ENCODE measurements at regions not wholly inside any gene's neighbourhood (a gene's known extent, or its start where the extent isn't known, plus 50 kb on each side); places are given as distances from the start of the nearest gene placed in this dataset.
A peak's percentile ranks its signal among the peaks of the same experiment; 100 is the strongest.

GRCh38 chr2:208937521-208937920 lies 486.3 kb upstream of the MAP2 start:
- Histone ChIP-seq H3F3A (ENCODE audit: control insufficient read depth, insufficient read depth) (no peaks in the 10 kb centered on the region), H3K27me3 (ENCODE audit: control insufficient read depth, low read length) (no peaks in the 10 kb centered on the region), H4K20me1 (ENCODE audit: control insufficient read depth, insufficient read depth, low read depth, low read length) (no peaks in the 10 kb centered on the region), H3K27ac (ENCODE audit: low read depth, low read length) (no peak overlapping the region), H3K4me1 (ENCODE audit: control insufficient read depth, low read length) (peaks cover 11% of the 10 kb centered on the region), H3K79me2 (ENCODE audit: control insufficient read depth, low read length) (no peaks in the 10 kb centered on the region), H3K9me3 (ENCODE audit: control insufficient read depth, insufficient read depth, low read length) (no peaks in the 10 kb centered on the region), H3K4me2 (ENCODE audit: low read length) (peak overlapping the region; percentile 37; the same call in 1 of the 2 replicates), H3K9me2 (replicated peaks; ENCODE audit: control insufficient read depth, low read length) (no peaks in the 10 kb centered on the region), H3K36me3 (ENCODE audit: control insufficient read depth, low read length) (no peaks in the 10 kb centered on the region), H3K4me3 (ENCODE audit: low read length) (no peak overlapping the region)
- TF ChIP-seq CTCF (IDR thresholded peaks at IDR 0.05; ENCODE audit: low read depth, low read length, poor library complexity, severe bottlenecking) = no peak
- TF ChIP-seq EZH2phosphoT487 (IDR thresholded peaks at IDR 0.05; ENCODE audit: borderline replicate concordance, low read length) = no peak

- H3K9me2 ChIP-seq (replicated peaks; ENCODE audit: control insufficient read depth, low read length) = no peaks in the 10 kb centered on the region
- H3K36me3 ChIP-seq (ENCODE audit: control insufficient read depth, low read length) = no peaks in the 10 kb centered on the region
- H3K27ac ChIP-seq (ENCODE audit: low read depth, low read length) = no peak overlapping the region
- no peaks in the 10 kb centered on the region for H3K27me3 ChIP-seq (ENCODE audit: control insufficient read depth, low read length)
- H3K4me3 ChIP-seq (ENCODE audit: low read length) = no peak overlapping the region
- H3K9me3 ChIP-seq (ENCODE audit: control insufficient read depth, insufficient read depth, low read length) = no peaks in the 10 kb centered on the region
- H3K79me2 ChIP-seq (ENCODE audit: control insufficient read depth, low read length) = no peaks in the 10 kb centered on the region
- peaks cover 11% of the 10 kb centered on the region for H3K4me1 ChIP-seq (ENCODE audit: control insufficient read depth, low read length)
- no peak overlapping the region for H3K4me2 ChIP-seq (ENCODE audit: low read length)
- no peak for TF ChIP-seq CTCF (IDR thresholded peaks at IDR 0.05; ENCODE audit: low read depth, low read length, poor library complexity, severe bottlenecking)
- no peak for TF ChIP-seq EZH2phosphoT487 (IDR thresholded peaks at IDR 0.05; ENCODE audit: borderline replicate concordance, low read length)
- no peaks in the 10 kb centered on the region for H3F3A ChIP-seq (ENCODE audit: control insufficient read depth, insufficient read depth)
- H4K20me1 ChIP-seq (ENCODE audit: control insufficient read depth, insufficient read depth, low read depth, low read length) = no peaks in the 10 kb centered on the region
These were observed 484.0 kb upstream of the MAP2 start for GRCh38 chr2:208939852-208940251.

GRCh38 chr2:208945719-208946256 lies 478.1 kb upstream of the MAP2 start:
- Histone ChIP-seq H3K27me3 (ENCODE audit: control insufficient read depth, low read length) (no peaks in the 10 kb centered on the region), H3K4me2 (ENCODE audit: low read length) (no peak overlapping the region), H3K79me2 (ENCODE audit: control insufficient read depth, low read length) (no peaks in the 10 kb centered on the region), H4K20me1 (ENCODE audit: control insufficient read depth, insufficient read depth, low read depth, low read length) (no peaks in the 10 kb centered on the region), H3K4me3 (ENCODE audit: low read length) (no peak overlapping the region), H3K9me3 (ENCODE audit: control insufficient read depth, insufficient read depth, low read length) (no peaks in the 10 kb centered on the region), H3K4me1 (ENCODE audit: control insufficient read depth, low read length) (no peaks in the 10 kb centered on the region), H3K36me3 (ENCODE audit: control insufficient read depth, low read length) (no peaks in the 10 kb centered on the region), H3K27ac (ENCODE audit: low read depth, low read length) (no peak overlapping the region), H3F3A (ENCODE audit: control insufficient read depth, insufficient read depth) (no peaks in the 10 kb centered on the region), H3K9me2 (replicated peaks; ENCODE audit: control insufficient read depth, low read length) (no peaks in the 10 kb centered on the region)
- TF ChIP-seq CTCF (IDR thresholded peaks at IDR 0.05; ENCODE audit: low read depth, low read length, poor library complexity, severe bottlenecking) (no peak), EZH2phosphoT487 (IDR thresholded peaks at IDR 0.05; ENCODE audit: borderline replicate concordance, low read length) (no peak)
